GM12864 (cell line): ENCODE measurements at regions not wholly inside any gene's neighbourhood (a gene's known extent, or its start where the extent isn't known, plus 50 kb on each side); places are given as distances from the start of the nearest gene placed in this dataset.

Experiments used
- DNase-seq: peaks from one replicate; pipeline ENCODE4 v3.0.0-alpha.2; 2011; ENCODE audit warnings: low read depth
- H3K4me3 ChIP-seq: 2 replicates; pipeline ENCODE4 v1.5.1; 2011; ENCODE audit warnings: mild to moderate bottlenecking, low read depth, low read length, control low read depth
- CTCF ChIP-seq: IDR thresholded peaks from 2 replicates; pipeline ENCODE4 v1.5.1; 2011; ENCODE audit warnings: low read depth, mild to moderate bottlenecking, moderate library complexity, low read length, control low read depth, inconsistent platforms; ENCODE audit errors: missing control alignments

- DNase-seq = no peak
- H3K4me3 ChIP-seq = no peak overlapping the region
- TF ChIP-seq CTCF = no peak
Measured at GRCh38 chr6:23526526-23526925, 599.5 kb upstream of the NRSN1 start.

DNA sequence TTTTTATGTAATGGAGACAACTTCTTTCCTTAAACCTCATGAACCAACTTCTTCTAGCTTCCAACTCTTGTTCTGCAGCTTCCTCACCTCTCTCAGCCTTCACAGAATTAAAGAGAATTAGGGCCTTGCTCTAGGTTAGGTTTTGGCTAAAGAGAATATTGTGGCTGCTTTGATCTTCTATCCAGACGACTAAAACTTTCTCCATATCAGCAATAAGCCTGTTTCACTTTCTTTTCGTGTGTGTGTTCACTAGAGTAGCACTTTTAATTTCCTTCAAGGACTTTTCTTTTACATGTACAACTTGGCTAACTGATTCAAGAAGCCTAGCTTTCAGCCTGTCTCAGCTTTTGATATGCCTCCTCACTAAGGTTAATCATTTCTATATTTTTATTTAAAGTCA is 596.1 kb upstream of the NRSN1 start:
- no peak for DNase-seq
- no peak for TF ChIP-seq CTCF

GRCh38 chr6:23531666-23532065 is 594.3 kb upstream of the NRSN1 start:
- H3K4me3 ChIP-seq = no peak overlapping the region
- no peak for TF ChIP-seq CTCF
- DNase-seq = no peak

More for the DNA sequence above, 596.1 kb upstream of the NRSN1 start:
- no peak overlapping the region for H3K4me3 ChIP-seq

DNA sequence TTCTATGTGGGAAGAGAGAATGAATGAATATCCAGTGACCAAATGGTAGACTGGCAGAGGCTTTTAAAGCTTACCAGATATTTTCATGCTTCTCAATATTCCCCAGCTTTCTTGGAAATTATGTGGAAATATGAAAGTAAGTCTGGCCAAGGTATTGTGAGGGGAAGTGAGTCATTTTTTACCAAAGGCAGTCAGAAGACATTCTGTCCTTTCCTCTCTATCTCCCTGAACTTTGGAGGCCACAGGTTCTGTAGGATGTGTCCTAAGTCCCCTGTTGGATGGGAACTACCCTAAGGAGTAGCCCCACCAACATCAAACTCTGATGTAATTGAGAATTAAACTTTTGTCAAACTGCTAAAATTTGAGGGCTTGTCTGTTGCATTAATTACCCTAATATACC is 593.8 kb upstream of the NRSN1 start:
- no peak for DNase-seq
- no peak overlapping the region for H3K4me3 ChIP-seq
- no peak for TF ChIP-seq CTCF

DNA sequence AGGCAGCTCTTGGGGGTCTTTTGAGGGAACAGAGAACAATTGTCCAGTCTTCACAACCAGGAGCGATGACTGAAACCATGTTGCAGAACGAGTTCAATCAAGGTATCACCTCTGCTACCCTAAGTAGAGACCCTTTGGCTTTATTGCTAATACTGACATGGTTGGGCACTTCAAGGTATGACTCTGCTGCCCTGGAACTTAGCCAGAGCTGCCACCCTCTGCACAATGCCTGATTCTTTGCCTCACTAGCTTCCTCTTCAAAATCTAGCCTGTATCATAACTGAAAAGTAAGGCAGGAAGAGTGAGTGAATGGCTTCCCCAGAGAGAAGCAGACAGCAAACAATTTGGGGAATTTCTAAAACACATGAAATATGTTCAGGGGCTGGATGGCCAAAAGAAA is 592.7 kb upstream of the NRSN1 start:
- no peak for TF ChIP-seq CTCF
- no peak overlapping the region for H3K4me3 ChIP-seq

GRCh38 chr6:23533944-23534343 is 592.1 kb upstream of the NRSN1 start:
- no peak overlapping the region for H3K4me3 ChIP-seq
- DNase-seq = no peak
- TF ChIP-seq CTCF = no peak

More for the DNA sequence above, 592.7 kb upstream of the NRSN1 start:
- DNase-seq = no peak

GRCh38 chr6:23534351-23534750 is 591.7 kb upstream of the NRSN1 start:
- TF ChIP-seq CTCF = no peak
- H3K4me3 ChIP-seq = no peak overlapping the region
- no peak for DNase-seq
